ENCODE measurements at regions not wholly inside any gene's neighbourhood (a gene's known extent, or its start where the extent isn't known, plus 50 kb on each side); places are given as distances from the start of the nearest gene placed in this dataset.

- Histone ChIP-seq H3K27me3 (replicated peaks; ENCODE audit: insufficient read depth) (no peaks in the 10 kb centered on the region), H3K4me1 (replicated peaks) (peaks cover 16% of the 10 kb centered on the region), H3K4me3 (no peak overlapping the region), H3K27ac (peak overlapping the region; percentile 97 to 98), H3K36me3 (no peaks in the 10 kb centered on the region), H3K9me3 (no peaks in the 10 kb centered on the region)
- intact Hi-C loops (cut with DNase I), result no loop called here
- TF ChIP-seq CTCF (IDR thresholded peaks at IDR 0.05) (no peak), POLR2AphosphoS5 (IDR thresholded peaks at IDR 0.05) (no peak), POLR2A (IDR thresholded peaks at IDR 0.05) (no peak)
- DNase-seq (ENCODE audit: low spot score), result no peak
- WGBS, result 75% methylated on average over 5 of the region's 5 CpGs
Observed at GRCh38 chr20:50417023-50417329, 93.2 kb upstream of the PTPN1 start.

- intact Hi-C loops (cut with DNase I), result no loop called here
- 91% methylated on average over 6 of the region's 6 CpGs for WGBS
- TF ChIP-seq POLR2AphosphoS5 (IDR thresholded peaks at IDR 0.05), result no peak
- no peak for TF ChIP-seq CTCF (IDR thresholded peaks at IDR 0.05)
- TF ChIP-seq POLR2A (IDR thresholded peaks at IDR 0.05), result no peak
Observed at GRCh38 chr20:50417484-50418235, 92.5 kb upstream of the PTPN1 start.

GRCh38 chr20:50418890-50419642, 91.1 kb upstream of the PTPN1 start:
- peak; percentile 42 for DNase-seq (ENCODE audit: low spot score)
- Histone ChIP-seq H3K4me3 (no peak overlapping the region), H3K36me3 (no peaks in the 10 kb centered on the region), H3K27me3 (replicated peaks; ENCODE audit: insufficient read depth) (no peaks in the 10 kb centered on the region), H3K27ac (peak overlapping the region in 1 of 2 donors; percentile 18), H3K4me1 (replicated peaks) (peaks cover 33% of the 10 kb centered on the region), H3K9me3 (no peaks in the 10 kb centered on the region)
- WGBS, result 68% methylated on average over 4 of the region's 4 CpGs
- TF ChIP-seq CTCF (IDR thresholded peaks at IDR 0.05) (no peak), POLR2AphosphoS5 (IDR thresholded peaks at IDR 0.05) (peak; percentile 54)
- intact Hi-C loops (cut with DNase I), result no loop called here

More at GRCh38 chr20:50417484-50418235, 92.5 kb upstream of the PTPN1 start:
- peaks cover 23% of the 10 kb centered on the region for H3K4me1 ChIP-seq (replicated peaks)
- no peak for DNase-seq (ENCODE audit: low spot score)
- H3K27me3 ChIP-seq (replicated peaks; ENCODE audit: insufficient read depth), result no peaks in the 10 kb centered on the region
- H3K4me3 ChIP-seq, result no peak overlapping the region
- peak overlapping the region; percentile 97 to 98 for H3K27ac ChIP-seq
- no peaks in the 10 kb centered on the region for H3K9me3 ChIP-seq
- H3K36me3 ChIP-seq, result no peaks in the 10 kb centered on the region

GRCh38 chr20:50420380-50420779, 89.8 kb upstream of the PTPN1 start:
- Histone ChIP-seq H3K36me3 (no peaks in the 10 kb centered on the region), H3K27ac (peak overlapping the region; percentile 12 to 93), H3K27me3 (replicated peaks; ENCODE audit: insufficient read depth) (no peaks in the 10 kb centered on the region), H3K4me1 (replicated peaks) (peaks cover 30% of the 10 kb centered on the region), H3K4me3 (no peak overlapping the region), H3K9me3 (no peaks in the 10 kb centered on the region)
- TF ChIP-seq POLR2AphosphoS5 (IDR thresholded peaks at IDR 0.05) (no peak), CTCF (IDR thresholded peaks at IDR 0.05) (no peak), POLR2A (IDR thresholded peaks at IDR 0.05) (no peak)
- no peak for DNase-seq (ENCODE audit: low spot score)
- intact Hi-C loops (cut with DNase I), result no loop called here
- WGBS, result 96% methylated on average over 7 of the region's 7 CpGs
